OCI-LY7 (cell line): ENCODE measurements at regions not wholly inside any gene's neighbourhood (a gene's known extent, or its start where the extent isn't known, plus 50 kb on each side); places are given as distances from the start of the nearest gene placed in this dataset.

Experiments
- BruUV-seq: library from RNA; stranded (reverse); fragments of 400-500 nt; replicated peaks from 2 replicates; lab custom pipeline; 2021; lab: Mats Ljungman, UMichigan
- CTCF ChIA-PET: fragments of 300-600 bp; sonication (Branson Sonifier 250); formaldehyde crosslinking; loops from one replicate; lab custom pipeline; 2022; ENCODE audit warnings: antibody characterized with exemption; ENCODE audit not compliant: unreplicated experiment; lab: Charles Lee
- POLR2A ChIA-PET: fragments of 300-600 bp; sonication (Branson Sonifier 250); formaldehyde crosslinking; loops from one replicate; lab custom pipeline; 2022; ENCODE audit warnings: antibody characterized with exemption; lab: Charles Lee
- DNase-seq: peaks from one replicate; pipeline ENCODE4 v3.0.0-alpha.2; 2015; ENCODE audit warnings: low spot score
- H2AFZ ChIP-seq: fragments of 200-600 bp; sonication (generic), shearing (Covaris generic); 2 replicates; pipeline ENCODE4 v1.6.1; 2014; ENCODE audit warnings: mild to moderate bottlenecking, antibody characterized with exemption, low read length, moderate library complexity
- H3K27ac ChIP-seq: fragments of 200-600 bp; sonication (generic); 2 replicates; pipeline ENCODE4 v1.5.1; 2014; ENCODE audit warnings: mixed run types, low read depth, mild to moderate bottlenecking, moderate library complexity, low read length, inconsistent platforms; ENCODE audit not compliant: poor library complexity, severe bottlenecking
- H3K36me3 ChIP-seq: fragments of 200-600 bp; sonication (generic); 2 replicates; pipeline ENCODE4 v1.6.1; 2014; ENCODE audit warnings: mild to moderate bottlenecking, antibody characterized with exemption, low read length, moderate library complexity, mixed read lengths; ENCODE audit not compliant: insufficient read depth
- H3K4me1 ChIP-seq: fragments of 200-600 bp; sonication (generic); 2 replicates; pipeline ENCODE4 v1.5.1; 2014; ENCODE audit warnings: mild to moderate bottlenecking, low read length; ENCODE audit not compliant: insufficient read depth, poor library complexity, severe bottlenecking
- H3K4me2 ChIP-seq: fragments of 200-600 bp; sonication (generic); 2 replicates; pipeline ENCODE4 v1.6.1; 2014; ENCODE audit warnings: mild to moderate bottlenecking, low read length
- H3K4me3 ChIP-seq: fragments of 200-600 bp; sonication (generic); 2 replicates; pipeline ENCODE4 v1.5.1; 2014; ENCODE audit warnings: mild to moderate bottlenecking, low read depth, low read length; ENCODE audit not compliant: poor library complexity, severe bottlenecking
- H3K79me2 ChIP-seq: fragments of 200-600 bp; sonication (generic); 2 replicates; pipeline ENCODE4 v1.6.1; 2016; ENCODE audit warnings: low read depth, mild to moderate bottlenecking, low read length, moderate library complexity, mixed read lengths; ENCODE audit not compliant: insufficient read depth
- H3K9me2 ChIP-seq: fragments of 200-600 bp; sonication (generic); 2 replicates; pipeline ENCODE4 v1.6.1; 2016; ENCODE audit warnings: mild to moderate bottlenecking, low read length, mixed read lengths; ENCODE audit not compliant: insufficient read depth
- H3K9me3 ChIP-seq: fragments of 200-600 bp; sonication (generic); 2 replicates; pipeline ENCODE4 v1.6.1; 2014; ENCODE audit warnings: mild to moderate bottlenecking, mixed run types, low read length, mixed read lengths
- H4K20me1 ChIP-seq: fragments of 200-600 bp; sonication (generic); 2 replicates; pipeline ENCODE4 v1.6.1; 2014; ENCODE audit warnings: mild to moderate bottlenecking, antibody characterized with exemption, low read length, moderate library complexity, mixed read lengths; ENCODE audit not compliant: insufficient read depth
- CTCF ChIP-seq: fragments of 200-600 bp; sonication (generic); conservative IDR thresholded peaks from 2 replicates; pipeline ENCODE4 v1.5.1; 2014; ENCODE audit warnings: mild to moderate bottlenecking, antibody characterized with exemption, low read length, moderate library complexity, mixed read lengths
- EZH2phosphoT487 ChIP-seq: fragments of 200-600 bp; sonication (generic); IDR thresholded peaks from 2 replicates; pipeline ENCODE4 v1.6.1; 2018; ENCODE audit warnings: low read depth, borderline replicate concordance, mild to moderate bottlenecking, mixed run types, antibody characterized with exemption, low read length, moderate library complexity, mixed read lengths
- intact Hi-C: fragments of 100-400 bp; cut with micrococcal nuclease; formaldehyde crosslinking; loops from one replicate; pipeline ENCODE4 v1.10.0; 2022; ENCODE audit not compliant: unreplicated experiment

- ChIA-PET POLR2A (no interaction called here), CTCF (no interaction called here)
- intact Hi-C loops = no loop called here
- no peak overlapping the region for H3K27ac ChIP-seq
- H4K20me1 ChIP-seq = no peaks in the 10 kb centered on the region
- H3K4me2 ChIP-seq = no peak overlapping the region
- no peaks in the 10 kb centered on the region for H3K79me2 ChIP-seq
- TF ChIP-seq CTCF = no peak
- TF ChIP-seq EZH2phosphoT487 = no peak
- H3K4me1 ChIP-seq = no peaks in the 10 kb centered on the region
- no peaks in the 10 kb centered on the region for H3K36me3 ChIP-seq
- H3K9me3 ChIP-seq = no peaks in the 10 kb centered on the region
- BruUV-seq = no TSS peak
- no peak overlapping the region for H2AFZ ChIP-seq
- DNase-seq = no peak
- no peak overlapping the region for H3K4me3 ChIP-seq
- no peaks in the 10 kb centered on the region for H3K9me2 ChIP-seq
Measured at GRCh38 chr5:26054594-26054993, 983.8 kb downstream of the CDH9 start.

GRCh38 chr5:26034813-26035212 lies 1003.6 kb downstream of the CDH9 start:
- CTCF ChIA-PET = no interaction called here
- Histone ChIP-seq H3K27ac (no peak overlapping the region), H3K79me2 (no peaks in the 10 kb centered on the region), H3K4me2 (no peak overlapping the region), H3K4me1 (no peaks in the 10 kb centered on the region), H3K9me3 (no peaks in the 10 kb centered on the region), H3K4me3 (no peak overlapping the region), H4K20me1 (no peaks in the 10 kb centered on the region), H2AFZ (no peak overlapping the region), H3K9me2 (no peaks in the 10 kb centered on the region), H3K36me3 (no peaks in the 10 kb centered on the region)
- POLR2A ChIA-PET = no interaction called here
- DNase-seq = no peak
- intact Hi-C loops = no loop called here
- no TSS peak for BruUV-seq
- TF ChIP-seq CTCF (no peak), EZH2phosphoT487 (no peak)

- H3K4me1 ChIP-seq = no peaks in the 10 kb centered on the region
- H3K9me2 ChIP-seq = no peaks in the 10 kb centered on the region
- no peak overlapping the region for H2AFZ ChIP-seq
- H3K36me3 ChIP-seq = no peaks in the 10 kb centered on the region
- H3K9me3 ChIP-seq = no peaks in the 10 kb centered on the region
- no peak overlapping the region for H3K27ac ChIP-seq
- intact Hi-C loops = no loop called here
- BruUV-seq = no TSS peak
- H3K79me2 ChIP-seq = no peaks in the 10 kb centered on the region
- POLR2A ChIA-PET = no interaction called here
- CTCF ChIA-PET = no interaction called here
- H4K20me1 ChIP-seq = no peaks in the 10 kb centered on the region
- H3K4me2 ChIP-seq = no peak overlapping the region
- H3K4me3 ChIP-seq = no peak overlapping the region
- no peak for DNase-seq
- TF ChIP-seq EZH2phosphoT487 = no peak
- TF ChIP-seq CTCF = no peak
Measured at GRCh38 chr5:26031481-26031880, 1006.9 kb downstream of the CDH9 start.
